ENCODE measurements at regions not wholly inside any gene's neighbourhood (a gene's known extent, or its start where the extent isn't known, plus 50 kb on each side); places are given as distances from the start of the nearest gene placed in this dataset.
A peak's percentile ranks its signal among the peaks of the same experiment; 100 is the strongest.

GRCh38 chr5:125202871-125203438, 456.5 kb upstream of the ZNF608 start:
- H3K27ac Mint-ChIP-seq (ENCODE audit: unreplicated experiment) = peak overlapping the region; percentile 87
- H3K4me1 Mint-ChIP-seq (ENCODE audit: low read depth, unreplicated experiment) = peaks cover 44% of the 10 kb centered on the region
- DNase-seq = no peak
- peaks cover 4% of the 10 kb centered on the region for H3K27me3 Mint-ChIP-seq (ENCODE audit: unreplicated experiment)
- H3K36me3 Mint-ChIP-seq (ENCODE audit: unreplicated experiment) = no peaks in the 10 kb centered on the region
- H3K4me3 Mint-ChIP-seq (ENCODE audit: unreplicated experiment) = no peak overlapping the region
- TF ChIP-seq CTCF (IDR thresholded peaks at IDR 0.05; ENCODE audit: partially characterized antibody, unreplicated experiment) = no peak
- H3K9me3 Mint-ChIP-seq (ENCODE audit: unreplicated experiment) = peaks cover 14% of the 10 kb centered on the region

DNA sequence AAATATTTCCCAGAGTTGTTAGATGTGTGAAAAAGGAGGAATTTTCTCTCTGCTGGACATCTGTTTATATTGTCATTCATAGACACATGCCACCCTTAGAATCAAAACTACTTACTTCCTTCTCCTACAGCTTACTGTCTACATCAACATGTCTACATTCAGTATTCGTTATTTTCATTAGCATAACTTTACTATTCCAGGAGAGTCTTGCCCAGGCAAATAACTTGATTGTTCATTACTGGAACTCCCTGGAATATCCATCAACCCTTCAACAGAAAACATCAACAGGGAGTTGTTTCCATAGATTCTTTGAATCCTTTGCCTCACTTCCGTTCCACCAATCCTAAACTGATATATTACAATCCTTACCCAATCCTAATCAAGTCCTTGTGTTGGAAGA, 457.5 kb upstream of the ZNF608 start:
- Mint-ChIP-seq H3K9me3 (ENCODE audit: unreplicated experiment) (peaks cover 14% of the 10 kb centered on the region), H3K36me3 (ENCODE audit: unreplicated experiment) (no peaks in the 10 kb centered on the region), H3K4me3 (ENCODE audit: unreplicated experiment) (no peak overlapping the region), H3K27me3 (ENCODE audit: unreplicated experiment) (peaks cover 1% of the 10 kb centered on the region), H3K4me1 (ENCODE audit: low read depth, unreplicated experiment) (peaks cover 39% of the 10 kb centered on the region), H3K27ac (ENCODE audit: unreplicated experiment) (no peak overlapping the region)
- DNase-seq = no peak
- no peak for TF ChIP-seq CTCF (IDR thresholded peaks at IDR 0.05; ENCODE audit: partially characterized antibody, unreplicated experiment)

- H3K4me3 Mint-ChIP-seq (ENCODE audit: unreplicated experiment) = no peak overlapping the region
- no peak for DNase-seq
- H3K4me1 Mint-ChIP-seq (ENCODE audit: low read depth, unreplicated experiment) = peaks cover 43% of the 10 kb centered on the region
- H3K36me3 Mint-ChIP-seq (ENCODE audit: unreplicated experiment) = no peaks in the 10 kb centered on the region
- H3K27ac Mint-ChIP-seq (ENCODE audit: unreplicated experiment) = no peak overlapping the region
- peaks cover 12% of the 10 kb centered on the region for H3K9me3 Mint-ChIP-seq (ENCODE audit: unreplicated experiment)
- no peak for TF ChIP-seq CTCF (IDR thresholded peaks at IDR 0.05; ENCODE audit: partially characterized antibody, unreplicated experiment)
- H3K27me3 Mint-ChIP-seq (ENCODE audit: unreplicated experiment) = peaks cover 7% of the 10 kb centered on the region
Observed at GRCh38 chr5:125205601-125206225, 459.3 kb upstream of the ZNF608 start.

DNA sequence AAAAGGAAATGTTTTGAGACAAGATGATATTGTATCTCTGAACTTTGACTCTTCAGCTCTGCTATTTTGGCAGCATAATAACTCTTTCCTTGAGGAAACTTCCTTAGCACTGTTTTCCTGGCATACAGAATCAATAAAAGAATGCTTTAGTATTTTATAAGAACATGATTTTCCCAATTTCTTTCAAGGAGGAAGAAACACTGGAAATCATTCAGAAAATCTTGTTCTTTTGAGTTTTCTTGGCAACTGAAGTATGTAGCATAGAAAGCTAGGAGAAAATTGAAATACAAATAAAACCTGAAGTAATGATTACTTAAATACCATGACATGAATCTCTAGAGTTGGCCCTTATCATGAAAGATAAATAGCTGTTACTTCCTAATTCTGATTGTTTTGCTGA, 461.4 kb upstream of the ZNF608 start:
- peak overlapping the region; percentile 23 for H3K27ac Mint-ChIP-seq (ENCODE audit: unreplicated experiment)
- no peaks in the 10 kb centered on the region for H3K36me3 Mint-ChIP-seq (ENCODE audit: unreplicated experiment)
- no peak for DNase-seq
- peaks cover 27% of the 10 kb centered on the region for H3K4me1 Mint-ChIP-seq (ENCODE audit: low read depth, unreplicated experiment)
- peaks cover 5% of the 10 kb centered on the region for H3K27me3 Mint-ChIP-seq (ENCODE audit: unreplicated experiment)
- H3K4me3 Mint-ChIP-seq (ENCODE audit: unreplicated experiment) = no peak overlapping the region
- no peak for TF ChIP-seq CTCF (IDR thresholded peaks at IDR 0.05; ENCODE audit: partially characterized antibody, unreplicated experiment)
- peaks cover 9% of the 10 kb centered on the region for H3K9me3 Mint-ChIP-seq (ENCODE audit: unreplicated experiment)

- Mint-ChIP-seq H3K27me3 (ENCODE audit: unreplicated experiment) (peaks cover 7% of the 10 kb centered on the region), H3K4me1 (ENCODE audit: low read depth, unreplicated experiment) (peaks cover 23% of the 10 kb centered on the region), H3K27ac (ENCODE audit: unreplicated experiment) (peak overlapping the region; percentile 95), H3K9me3 (ENCODE audit: unreplicated experiment) (peaks cover 6% of the 10 kb centered on the region), H3K4me3 (ENCODE audit: unreplicated experiment) (peak overlapping the region; percentile 39), H3K36me3 (ENCODE audit: unreplicated experiment) (no peaks in the 10 kb centered on the region)
- no peak for TF ChIP-seq CTCF (IDR thresholded peaks at IDR 0.05; ENCODE audit: partially characterized antibody, unreplicated experiment)
- peak; percentile 39 for DNase-seq
Observed at GRCh38 chr5:125209650-125210049, 463.2 kb upstream of the ZNF608 start.

Data from glutamatergic neuron (in vitro differentiated cells).